HG03103 (cell line): ENCODE measurements at regions not wholly inside any gene's neighbourhood (a gene's known extent, or its start where the extent isn't known, plus 50 kb on each side); places are given as distances from the start of the nearest gene placed in this dataset.
"Not testable (repeated sequence)": the region's sequence is repeated elsewhere in the genome, so short reads cannot be mapped to it uniquely, and the experiment has no call there.

Source experiments
- ATAC-seq: cut with Tn5 transposase; IDR thresholded peaks from one replicate; pipeline ENCODE4 v1.9.1; 2021; ENCODE audit warnings: low read depth; ENCODE audit not compliant: unreplicated experiment

- no peak for ATAC-seq
Observed at GRCh38 chr13:44756276-44756810, 180.2 kb upstream of the TSC22D1 start.

GRCh38 chr13:44755872-44756271 lies 179.7 kb upstream of the TSC22D1 start:
- no peak for ATAC-seq

GRCh38 chr13:44752164-44752563 lies 176.0 kb upstream of the TSC22D1 start:
- no peak for ATAC-seq

GRCh38 chr13:44750630-44751029 lies 174.5 kb upstream of the TSC22D1 start:
- no peak for ATAC-seq

- no peak for ATAC-seq
Observed at GRCh38 chr13:44749906-44750305, 173.8 kb upstream of the TSC22D1 start.

GRCh38 chr13:44748439-44748838 lies 172.3 kb upstream of the TSC22D1 start:
- no peak for ATAC-seq

GRCh38 chr13:44747179-44747578 lies 171.0 kb upstream of the TSC22D1 start:
- no peak for ATAC-seq

- ATAC-seq, result no peak
Observed at GRCh38 chr13:44746690-44747089, 170.6 kb upstream of the TSC22D1 start.

GRCh38 chr13:44744880-44745633 lies 168.9 kb upstream of the TSC22D1 start:
- ATAC-seq, result no peak

- no peak for ATAC-seq
Observed at GRCh38 chr13:44739539-44739938, 163.4 kb upstream of the TSC22D1 start.

- ATAC-seq, result no peak
Observed at GRCh38 chr13:44739120-44739519, 163.0 kb upstream of the TSC22D1 start.

- no peak for ATAC-seq
Observed at GRCh38 chr13:44738463-44738862, 162.3 kb upstream of the TSC22D1 start.

GRCh38 chr13:44735806-44736205 lies 159.7 kb upstream of the TSC22D1 start:
- ATAC-seq, result no peak

GRCh38 chr13:44734201-44734707 lies 158.1 kb upstream of the TSC22D1 start:
- no peak for ATAC-seq

GRCh38 chr13:44732503-44733098 lies 156.5 kb upstream of the TSC22D1 start:
- no peak for ATAC-seq

GRCh38 chr13:44730851-44731250 lies 154.7 kb upstream of the TSC22D1 start:
- no peak for ATAC-seq

GRCh38 chr13:44730099-44730498 lies 154.0 kb upstream of the TSC22D1 start:
- ATAC-seq, result no peak

- not testable (repeated sequence) for ATAC-seq
Observed at GRCh38 chr13:44727591-44727990, 151.5 kb upstream of the TSC22D1 start.

GRCh38 chr13:44726778-44727177 lies 150.6 kb upstream of the TSC22D1 start:
- no peak for ATAC-seq

- ATAC-seq, result no peak
Observed at GRCh38 chr13:44726214-44726613, 150.1 kb upstream of the TSC22D1 start.

GRCh38 chr13:44719857-44720671 lies 143.9 kb upstream of the TSC22D1 start:
- ATAC-seq, result no peak
